Activated CD4-positive, alpha-beta T cell treated with anti-CD3 and anti-CD28 coated beads, Interleukin-10, Interleukin-2, amounts not matched to agents 100 ng/mL and 50 ng/mL, durations not matched to agents 16 hours and 8 hours (primary cell): ENCODE measurements at regions not wholly inside any gene's neighbourhood (a gene's known extent, or its start where the extent isn't known, plus 50 kb on each side); places are given as distances from the start of the nearest gene placed in this dataset.

Experiments used
- DNase-seq: peaks from one replicate; pipeline ENCODE4 v3.0.0-alpha.2; 2020

DNA sequence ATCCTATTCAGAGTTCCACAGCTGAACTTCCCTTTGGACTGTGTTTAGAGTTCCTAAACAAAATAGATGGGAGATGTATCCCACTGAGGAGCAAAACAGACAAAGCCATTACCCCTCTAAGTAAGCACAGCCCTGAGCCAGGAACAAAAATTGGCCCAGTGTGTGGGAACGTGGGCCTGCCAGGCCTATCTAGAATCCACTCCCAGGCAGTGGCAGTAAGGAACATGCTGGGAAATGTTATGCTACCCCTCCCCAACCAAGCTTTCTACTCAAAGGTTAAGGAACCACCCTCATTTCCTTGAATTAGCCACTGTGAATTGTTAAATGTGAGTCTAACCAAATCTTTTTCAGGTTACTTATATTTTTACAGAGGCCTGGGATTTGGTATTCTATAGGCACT, 405.1 kb upstream of the PTGER4 start:
- DNase-seq: no peak

DNA sequence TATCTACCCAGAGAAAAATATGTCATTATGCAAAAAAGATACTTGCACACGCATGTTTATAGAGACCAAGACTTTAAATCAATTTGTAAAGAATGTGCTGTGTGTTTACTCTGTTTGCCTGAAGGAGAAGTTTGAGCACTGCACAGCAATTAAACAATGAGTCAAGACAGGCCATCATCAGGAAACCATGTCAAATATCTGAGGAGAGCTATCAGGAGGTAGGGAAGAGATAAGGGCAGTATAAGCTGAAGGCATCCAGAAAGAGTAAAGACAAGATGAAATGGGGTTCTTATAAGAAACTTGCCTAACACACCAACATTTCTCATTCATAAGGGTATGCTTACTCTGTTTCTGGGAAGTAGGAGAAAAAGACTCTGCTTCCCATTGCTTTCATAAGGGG, 405.8 kb upstream of the PTGER4 start:
- no peak for DNase-seq

DNA sequence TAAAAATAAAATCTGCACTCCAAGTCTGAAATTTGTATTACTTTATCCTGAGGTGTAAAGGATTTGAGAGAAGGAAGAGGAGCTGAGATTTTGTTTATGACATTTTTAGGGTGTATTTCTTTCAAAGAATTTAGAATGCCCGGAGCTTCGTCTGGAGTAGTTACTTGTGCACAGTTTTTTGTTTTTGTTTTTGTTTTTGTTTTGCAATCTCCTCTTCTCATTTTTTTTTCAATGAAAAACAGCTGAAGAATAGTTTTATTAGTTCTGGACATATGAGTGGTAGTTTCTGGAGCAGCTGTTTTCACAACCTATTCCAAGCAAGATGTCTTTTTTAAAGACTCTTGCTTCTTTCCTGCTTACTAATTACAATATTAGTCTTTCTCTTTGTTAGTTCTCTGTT, 408.2 kb upstream of the PTGER4 start:
- DNase-seq: no peak

DNA sequence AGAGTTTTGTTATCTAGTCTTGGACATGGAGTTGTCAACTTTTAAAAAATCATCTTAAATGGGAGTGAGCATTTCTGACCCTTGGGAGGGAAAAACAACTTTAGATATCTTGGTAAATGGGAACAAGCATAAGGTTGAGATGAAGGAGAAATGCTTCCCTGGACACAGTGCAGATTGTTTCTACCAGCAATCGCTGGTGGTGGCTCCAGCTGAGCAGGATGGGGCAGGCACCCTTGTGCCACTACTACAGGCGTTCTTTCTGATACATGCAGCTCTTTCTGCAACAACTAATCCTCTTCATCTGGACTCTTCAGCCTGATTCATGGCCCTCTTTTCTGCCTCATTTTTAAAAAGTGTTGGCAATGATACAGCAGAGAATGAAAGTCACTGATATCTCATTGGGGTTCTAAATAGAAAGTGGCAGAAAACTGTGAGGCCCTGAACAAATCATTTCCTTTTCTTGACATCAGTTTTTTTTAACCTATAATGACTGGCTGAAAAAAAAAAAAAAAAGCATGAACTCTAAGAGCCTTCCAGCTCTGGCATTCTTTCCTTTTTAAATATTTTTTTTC, 409.4 kb upstream of the PTGER4 start:
- DNase-seq: peak; percentile 51

DNA sequence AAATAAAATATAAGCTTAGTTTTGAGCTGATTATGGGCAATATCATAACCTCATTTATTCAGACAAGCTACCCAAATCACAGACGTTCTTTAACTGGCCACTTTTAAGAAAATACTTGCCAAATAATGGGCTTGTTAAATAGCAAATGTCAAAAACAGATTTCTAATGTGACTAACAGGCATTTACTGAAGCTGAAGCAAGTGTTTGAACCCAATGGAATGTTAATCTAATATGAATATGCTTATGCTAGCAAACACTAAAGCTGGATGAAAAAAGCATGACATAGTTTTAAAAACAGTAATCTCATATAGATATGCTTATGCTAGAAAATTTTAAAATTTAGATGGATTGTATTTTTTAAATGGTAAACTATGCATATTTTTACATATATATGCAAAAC, 411.6 kb upstream of the PTGER4 start:
- no peak for DNase-seq

DNA sequence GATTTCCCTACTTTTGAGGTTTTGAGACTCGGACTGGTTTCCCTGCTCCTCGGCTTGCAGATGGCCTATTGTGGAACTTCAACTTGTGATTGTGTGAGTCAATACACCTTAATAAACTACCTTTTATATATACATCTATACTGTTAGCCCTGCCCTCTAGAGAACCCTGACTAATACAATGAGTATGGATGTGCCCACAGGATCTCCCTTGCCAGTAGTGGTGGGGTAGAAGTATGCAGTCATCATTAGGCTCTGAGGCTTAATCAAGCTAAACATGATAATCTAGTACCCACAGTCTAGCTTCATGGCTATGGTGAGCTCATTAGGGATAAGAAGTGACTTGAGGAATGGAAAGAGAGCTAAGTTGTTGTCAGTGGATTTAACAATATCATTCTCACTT, 412.8 kb upstream of the PTGER4 start:
- no peak for DNase-seq

DNA sequence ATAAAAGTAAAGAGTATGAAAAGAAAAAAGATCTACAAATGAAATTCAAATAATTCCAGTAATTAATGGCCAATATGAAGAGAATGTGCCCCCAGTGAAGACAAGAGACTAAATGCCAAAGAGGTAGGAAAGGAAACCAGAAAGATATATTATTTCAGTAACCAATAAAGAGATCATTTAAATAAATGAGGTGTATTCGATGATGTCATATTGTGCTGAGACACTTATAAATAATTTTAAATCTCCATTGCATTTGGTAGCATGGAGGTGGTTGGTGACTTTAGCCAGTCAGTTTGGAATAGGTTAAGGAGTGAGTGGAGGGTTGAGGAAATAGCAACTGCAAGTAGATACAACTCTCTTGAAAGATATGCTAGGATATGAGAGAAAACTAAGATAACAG, 417.7 kb upstream of the PTGER4 start:
- DNase-seq: no peak

DNA sequence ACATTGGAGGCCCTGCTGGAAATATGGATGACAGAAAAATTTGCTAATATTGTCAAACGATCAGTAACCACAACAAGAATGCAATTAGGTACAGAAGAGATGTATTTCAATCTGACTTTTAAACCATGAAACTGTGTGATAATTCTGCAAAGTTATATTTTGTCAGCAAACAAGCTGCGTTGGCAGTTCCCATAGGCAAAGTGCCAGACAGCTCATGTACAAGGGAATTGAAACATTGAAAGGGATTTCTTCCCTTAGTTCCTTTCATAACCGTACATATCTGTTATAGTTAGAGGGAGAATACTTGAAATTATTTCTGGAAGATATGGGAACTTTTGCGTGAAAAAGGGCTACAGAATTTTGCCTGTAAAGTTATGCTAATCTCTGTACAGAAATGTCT, 419.4 kb upstream of the PTGER4 start:
- DNase-seq: no peak

DNA sequence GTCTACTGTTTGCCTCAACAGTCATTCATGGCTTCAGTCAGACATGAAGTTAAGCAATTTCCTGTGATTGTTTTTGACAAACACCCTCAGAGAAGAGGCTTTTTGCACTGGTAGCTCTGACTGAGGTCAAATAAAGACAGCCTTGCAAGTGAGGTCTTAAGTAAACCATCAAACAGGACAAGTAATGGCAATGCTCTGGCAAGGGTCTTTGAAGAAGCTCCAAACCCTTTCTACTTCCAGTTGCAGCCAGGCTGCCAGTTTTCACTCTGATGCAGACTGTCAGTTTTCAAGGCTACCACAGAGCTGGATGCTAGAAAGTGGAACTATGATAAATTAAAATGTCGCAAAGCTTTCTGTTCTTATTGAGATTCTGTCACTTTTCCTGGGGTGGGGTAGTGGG, 421.5 kb upstream of the PTGER4 start:
- peak; percentile 80 for DNase-seq

DNA sequence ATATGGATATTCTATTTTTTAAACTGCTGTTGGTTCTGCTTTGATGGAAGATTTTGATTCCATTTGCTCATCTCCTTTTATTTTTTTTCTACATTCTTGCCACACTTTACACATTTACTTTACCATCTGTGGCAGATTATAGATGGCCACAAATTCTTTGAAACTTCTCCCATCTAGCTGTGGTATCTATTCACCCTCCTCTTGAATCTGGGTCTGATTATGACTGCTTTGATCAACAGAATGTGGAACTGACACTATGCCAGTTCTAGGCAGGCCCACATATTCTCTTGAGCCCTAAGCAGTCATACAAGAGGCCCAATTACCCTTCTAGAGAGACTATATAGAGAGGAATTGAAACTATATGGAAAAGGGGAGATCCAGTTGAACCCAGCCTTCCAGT, 439.0 kb upstream of the PTGER4 start:
- no peak for DNase-seq

DNA sequence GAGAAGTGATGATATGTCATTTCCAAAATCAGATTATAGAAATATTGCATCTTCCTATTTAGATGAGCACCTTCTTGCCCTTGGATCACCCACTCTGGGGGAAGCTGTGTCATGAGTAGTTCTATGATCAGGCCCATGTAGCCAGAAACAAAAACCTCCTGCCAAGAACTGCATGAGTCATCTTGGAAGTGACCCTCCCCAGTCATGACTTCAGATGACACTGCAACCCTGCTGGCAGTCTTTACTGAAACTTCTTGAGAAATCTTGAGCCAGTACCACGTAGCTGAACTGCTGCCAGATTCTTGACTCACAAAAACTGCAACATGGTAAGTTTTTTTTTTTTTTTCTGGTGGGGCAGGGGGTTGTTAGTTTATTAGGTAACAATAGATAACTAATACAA, 439.6 kb upstream of the PTGER4 start:
- peak; percentile 75 for DNase-seq

DNA sequence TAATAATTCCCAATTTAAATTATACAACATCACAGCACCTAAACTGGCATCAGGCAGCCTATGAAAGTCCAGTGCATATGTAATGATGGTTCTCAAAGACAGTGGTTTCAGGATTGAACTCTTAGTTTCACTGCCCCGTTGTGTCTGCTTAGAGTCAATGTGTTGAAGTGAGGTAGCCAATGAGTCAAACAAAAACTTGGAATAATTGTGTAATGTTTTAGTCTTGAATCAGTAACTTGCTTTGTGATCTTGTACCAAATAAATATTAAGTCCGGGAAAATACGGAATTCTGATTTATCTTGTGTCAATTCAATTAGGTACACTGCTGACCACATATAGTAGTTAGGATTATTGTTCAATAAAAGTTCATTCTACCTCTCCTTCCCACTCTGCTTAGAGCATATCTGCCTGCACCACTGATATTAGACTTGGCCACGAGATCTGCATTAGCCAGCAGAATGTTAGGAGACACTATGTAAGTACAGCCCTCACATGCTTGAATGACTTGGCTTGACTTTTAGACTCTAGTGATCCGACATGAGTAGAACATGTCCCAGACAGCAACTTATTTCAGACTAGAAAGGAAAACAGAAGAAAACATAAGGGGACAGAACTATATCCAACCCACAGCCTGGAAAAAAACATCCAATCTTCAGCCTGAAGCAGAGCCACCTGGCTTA, 441.5 kb upstream of the PTGER4 start:
- DNase-seq: no peak

DNA sequence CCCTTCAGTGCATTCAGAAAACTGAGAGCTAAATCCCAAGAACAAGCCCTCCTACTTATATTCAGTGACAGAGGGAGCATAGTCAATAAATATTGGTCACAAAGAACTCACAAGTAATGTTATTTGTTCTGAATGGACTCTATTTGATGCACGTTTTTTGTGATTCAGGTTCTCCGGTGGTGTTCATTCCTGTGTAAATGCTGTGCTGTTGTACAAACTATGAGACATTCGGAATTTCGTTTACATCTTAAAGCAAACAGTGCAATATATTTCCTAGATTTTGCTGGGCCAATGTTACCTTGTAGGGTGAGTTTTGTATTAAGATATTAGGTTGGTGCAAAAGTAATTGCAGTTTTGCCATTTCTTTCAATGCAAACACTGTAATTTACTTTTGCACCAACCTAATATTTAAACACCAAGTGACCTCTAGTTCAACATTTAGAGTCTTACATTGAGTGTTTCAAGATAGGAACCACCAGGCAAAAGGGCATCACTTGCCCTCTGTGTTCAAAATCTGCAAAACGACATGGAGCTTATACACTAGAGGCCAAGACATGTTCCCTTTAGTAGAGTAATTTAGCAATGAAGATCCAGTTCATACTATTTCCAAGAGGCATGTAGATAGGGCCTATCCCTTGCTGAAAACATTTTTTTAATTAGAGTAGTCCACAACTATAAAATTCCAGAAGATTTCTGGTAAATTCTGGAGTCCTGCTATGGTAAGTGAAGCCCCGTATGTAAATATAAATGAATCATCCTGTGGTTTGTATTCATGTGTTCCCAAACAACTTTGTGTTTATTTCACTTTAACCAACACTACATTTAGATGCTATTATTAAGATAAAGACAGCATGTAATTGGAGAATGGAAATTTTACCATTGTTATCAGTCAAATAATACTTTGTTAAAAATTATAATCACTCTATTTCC, 444.0 kb upstream of the PTGER4 start:
- DNase-seq: no peak

DNA sequence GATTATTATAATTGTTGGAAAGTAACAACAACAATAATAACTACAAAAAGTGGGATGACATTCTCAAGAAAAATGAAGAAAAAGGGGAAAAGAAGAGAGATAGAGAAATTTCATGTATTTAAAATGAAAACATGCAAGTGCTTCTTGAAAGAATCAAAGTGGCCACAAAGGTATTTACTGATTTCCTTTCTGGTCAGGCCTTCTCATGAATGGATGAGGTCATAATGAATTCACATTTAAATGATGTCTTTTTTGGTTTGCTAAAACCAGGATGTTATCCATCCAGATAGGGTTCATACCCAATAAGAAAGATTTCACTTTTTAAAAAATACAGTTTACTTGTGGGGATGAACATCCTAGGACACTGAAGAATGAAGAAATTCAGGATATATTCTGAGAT, 446.4 kb upstream of the PTGER4 start:
- no peak for DNase-seq

DNA sequence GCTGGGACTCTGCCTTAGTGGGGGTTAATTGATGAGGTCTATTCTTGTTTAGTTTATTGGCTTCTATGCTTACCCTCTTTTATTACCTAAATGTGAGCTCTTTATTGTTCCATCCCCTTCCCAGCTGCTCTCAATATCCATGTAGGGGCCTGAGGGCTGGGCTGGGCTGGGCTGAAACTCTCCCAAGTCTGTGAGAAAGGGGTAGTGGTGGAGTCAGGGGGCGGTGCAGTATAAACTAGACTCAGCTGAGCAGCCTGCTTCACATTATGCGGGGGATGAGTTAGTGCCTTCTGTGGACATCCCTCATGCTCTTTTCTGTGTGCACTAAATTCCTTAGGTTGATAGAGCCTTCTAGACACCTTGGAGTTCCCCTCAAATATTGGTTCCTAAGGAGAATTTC, 451.8 kb upstream of the PTGER4 start:
- DNase-seq: no peak

DNA sequence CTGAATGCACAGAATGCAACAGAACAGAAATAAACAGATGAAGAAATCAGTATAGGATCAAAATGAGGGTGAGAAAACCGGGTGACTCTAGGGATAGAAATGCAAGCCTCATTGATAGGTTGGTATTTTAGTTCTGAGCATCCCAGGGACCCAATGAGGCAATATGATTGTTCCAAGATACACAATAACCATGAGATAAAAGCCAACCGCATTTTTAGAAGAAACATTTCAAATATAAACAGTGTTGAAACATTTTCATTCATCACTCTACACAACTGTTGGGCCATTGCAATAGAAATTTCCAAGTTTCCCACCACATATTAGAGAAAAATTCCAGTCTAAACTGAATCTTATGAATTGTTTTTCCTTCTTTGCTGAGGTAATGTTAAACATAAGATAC, 452.3 kb upstream of the PTGER4 start:
- no peak for DNase-seq

DNA sequence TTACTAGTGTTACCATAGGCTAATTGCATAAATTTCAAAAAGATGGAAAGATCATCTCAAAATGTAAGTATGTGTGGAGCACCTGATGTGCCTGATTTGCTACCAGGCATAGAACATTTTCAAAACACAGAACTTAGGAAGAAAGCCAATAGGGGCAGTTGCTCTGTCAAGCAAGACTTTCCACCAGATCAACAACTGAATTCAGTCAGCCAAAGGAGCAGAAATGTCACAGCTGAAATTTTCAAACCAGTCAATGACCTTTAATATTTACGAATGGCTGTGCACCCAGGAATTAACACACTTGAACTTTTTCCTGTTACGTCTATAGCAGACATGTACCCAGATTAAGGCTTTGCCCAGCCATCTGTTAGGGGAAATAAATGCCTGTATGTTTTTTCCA, 452.8 kb upstream of the PTGER4 start:
- no peak for DNase-seq

DNA sequence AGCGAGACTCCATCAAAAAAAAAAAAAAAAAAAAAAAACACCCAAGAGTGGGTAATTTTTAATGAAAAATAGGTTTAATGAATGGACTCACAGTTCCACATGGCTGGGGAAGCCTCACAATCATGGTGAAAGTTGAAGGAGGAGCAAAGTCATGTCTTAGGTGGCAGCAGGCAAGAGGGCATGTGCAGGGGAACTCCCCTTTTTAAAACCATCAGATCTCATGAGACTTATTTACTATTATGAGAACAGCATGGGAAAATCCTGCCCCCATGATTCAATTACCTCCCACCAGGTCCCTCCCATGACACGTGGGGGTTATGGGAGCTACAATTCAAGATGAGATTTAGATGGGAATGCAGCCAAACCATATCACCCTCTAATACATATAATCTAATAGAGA, 454.6 kb upstream of the PTGER4 start:
- peak; percentile 76 for DNase-seq

DNA sequence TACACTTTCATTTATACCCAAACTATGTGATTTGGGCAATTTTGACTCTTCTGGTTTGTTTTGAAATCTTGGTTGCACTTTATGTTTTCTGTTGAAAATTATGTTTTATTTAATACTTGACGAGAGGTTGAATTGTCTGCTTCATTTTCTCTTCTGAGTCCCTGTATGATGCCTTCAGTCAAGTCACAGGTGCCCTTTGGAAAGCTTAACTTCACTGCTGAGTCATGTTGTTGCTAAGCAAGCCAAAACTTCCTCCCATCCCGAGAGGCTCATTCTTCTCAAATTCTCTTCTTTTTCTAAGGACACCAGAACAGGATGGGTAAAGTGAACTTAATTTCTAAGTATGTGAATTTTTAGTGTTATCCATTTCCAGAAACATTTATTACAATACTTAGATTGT, 455.3 kb upstream of the PTGER4 start:
- peak; percentile 67 for DNase-seq

DNA sequence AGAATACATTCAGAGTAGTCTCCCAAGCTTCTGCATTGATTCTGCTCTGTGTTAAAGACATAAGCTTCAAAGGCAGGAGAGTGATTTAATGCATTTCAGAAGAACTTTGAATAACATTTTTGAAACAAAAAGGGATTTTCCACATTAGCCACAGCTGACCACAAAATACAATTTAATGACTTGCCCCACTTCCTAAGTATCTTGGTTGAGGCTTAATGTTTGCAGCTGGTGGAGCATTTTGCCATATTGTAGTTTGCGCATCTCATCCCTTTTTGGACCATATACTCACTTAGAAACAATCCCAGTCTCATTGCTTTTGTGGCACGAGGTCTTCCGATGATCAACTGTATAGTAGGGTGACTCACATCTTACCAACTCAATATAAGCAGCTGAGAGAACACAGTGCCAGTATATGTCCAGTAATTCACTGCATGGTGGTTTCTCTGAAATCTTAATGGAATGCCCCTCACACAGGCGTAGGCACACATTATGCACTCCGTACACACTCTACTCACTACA, 455.8 kb upstream of the PTGER4 start:
- peak; percentile 94 for DNase-seq

DNA sequence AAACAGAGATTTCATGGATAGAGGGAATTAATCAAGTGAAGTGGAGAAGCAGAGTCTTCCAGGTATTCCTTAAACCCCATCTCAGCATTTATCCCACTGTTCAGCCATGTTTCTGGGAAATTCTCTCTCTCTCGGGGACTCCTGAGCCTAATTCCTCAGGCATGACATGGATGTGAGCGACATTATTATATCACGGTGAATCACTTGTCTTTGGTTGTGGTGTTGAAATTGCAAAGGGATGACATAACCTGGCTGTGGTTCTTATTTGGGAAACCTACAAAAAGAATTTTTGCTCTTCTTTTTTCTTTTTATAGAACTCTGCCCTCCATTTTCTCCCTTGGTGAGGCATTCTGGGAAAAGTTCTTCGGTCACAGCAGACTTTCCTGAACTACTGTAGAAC, 457.9 kb upstream of the PTGER4 start:
- no peak for DNase-seq

DNA sequence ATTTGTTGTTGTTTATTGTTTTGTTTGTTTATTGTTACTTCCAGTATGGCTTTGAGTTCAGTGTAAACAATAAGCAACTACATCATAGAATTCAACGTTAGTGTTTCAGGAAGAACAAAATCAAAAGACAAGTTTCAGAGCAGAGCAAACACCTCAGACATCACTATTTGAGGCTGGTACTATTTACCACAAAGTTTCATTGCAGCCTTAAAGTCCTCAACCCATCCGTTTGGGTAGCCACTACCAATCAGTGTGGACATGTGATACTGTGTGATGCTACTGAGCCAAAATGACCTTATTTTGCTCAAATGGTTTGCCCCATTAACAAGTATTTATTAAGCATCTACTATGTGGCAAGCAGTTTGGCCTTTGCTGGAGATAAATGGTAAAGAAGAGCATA, 458.5 kb upstream of the PTGER4 start:
- no peak for DNase-seq

DNA sequence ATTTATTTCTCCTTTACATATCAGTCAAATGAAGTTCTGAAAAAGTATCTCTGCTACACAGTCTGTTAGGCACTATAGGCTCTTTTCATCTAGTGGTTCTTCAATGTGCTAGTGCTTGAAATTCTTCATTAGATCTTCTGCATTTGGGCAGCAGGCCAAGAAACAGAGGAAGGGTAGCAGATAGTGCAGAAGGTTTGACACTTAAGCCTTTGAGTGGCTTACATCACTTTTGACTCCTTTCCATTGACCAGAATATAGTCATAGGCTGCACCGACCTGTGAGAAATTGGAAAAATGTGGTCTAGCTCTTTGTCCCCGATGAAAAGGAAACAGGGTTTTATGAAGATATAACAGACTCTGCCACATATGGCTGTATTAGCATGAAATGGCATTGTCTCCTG, 459.5 kb upstream of the PTGER4 start:
- DNase-seq: no peak

DNA sequence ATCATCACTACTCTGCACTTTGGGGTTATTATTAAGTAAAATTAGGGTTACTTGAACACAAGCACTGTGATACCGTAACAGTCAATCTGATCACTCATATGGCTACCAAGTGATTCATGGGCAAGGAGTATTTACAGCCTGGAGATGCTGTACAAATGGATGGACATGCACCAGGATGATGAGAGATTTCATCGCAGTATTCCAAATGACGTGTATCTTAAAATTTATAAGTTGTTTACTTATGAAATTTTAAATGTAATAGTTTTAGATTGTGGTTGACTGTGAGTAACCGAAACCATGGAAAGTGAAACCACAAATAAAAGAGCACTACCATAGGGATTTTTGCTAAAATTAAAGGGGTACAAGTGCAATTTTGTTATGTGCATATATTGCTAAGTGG, 462.2 kb upstream of the PTGER4 start:
- DNase-seq: peak; percentile 40
